Heart right ventricle (tissue), 16 donors: ENCODE measurements at regions not wholly inside any gene's neighbourhood (a gene's known extent, or its start where the extent isn't known, plus 50 kb on each side); places are given as distances from the start of the nearest gene placed in this dataset.

Source experiments
- ATAC-seq, 8 donors: fragments of 200-7000 bp; cut with Tn5 transposase; one replicate each; pipeline ENCODE4 v1.9.1; 2020; ENCODE audit warnings: mild to moderate bottlenecking in 8 of 8, moderate library complexity in 8 of 8, moderate number of reproducible peaks in 1 of 8
- DNase-seq, 2 donors: peaks; one replicate each; pipeline ENCODE4 v3.0.0-alpha.2; 2020
- H3K27ac ChIP-seq, 10 donors: fragments of 200-600 bp; sonication (generic) in 2 of 10; one replicate each; pipeline versions ENCODE4 v1.5.0 to v1.8.0; 2020 to 2022; ENCODE audit warnings: mild to moderate bottlenecking in 3 of 10
- H3K27me3 ChIP-seq, 7 donors: fragments of 200-600 bp; one replicate each; pipeline ENCODE4 v1.8.0; 2021 to 2022; ENCODE audit warnings: mild to moderate bottlenecking in 2 of 7
- H3K36me3 ChIP-seq, 9 donors: fragments of 200-600 bp; sonication (generic) in 1 of 9; one replicate each; pipeline versions ENCODE4 v1.5.0 to v1.8.0; 2020 to 2022; ENCODE audit warnings: mild to moderate bottlenecking in 2 of 9
- H3K4me1 ChIP-seq, 9 donors: fragments of 200-600 bp; sonication (generic) in 1 of 9; one replicate each; pipeline versions ENCODE4 v1.5.0 to v1.8.0; 2020 to 2022; ENCODE audit warnings: mild to moderate bottlenecking in 4 of 9
- H3K4me3 ChIP-seq, 10 donors: fragments of 200-600 bp; sonication (generic) in 2 of 10; one replicate each; pipeline versions ENCODE4 v1.5.0 to v1.8.0; 2020 to 2022; ENCODE audit warnings: mild to moderate bottlenecking in 7 of 10, moderate library complexity in 2 of 10
- H3K9me3 ChIP-seq, 11 donors: fragments of 200-600 bp in 10 of 11; sonication (generic) in 2 of 11; one replicate each; pipeline versions ENCODE4 v1.5.0 to v1.8.0; 2013 to 2022; ENCODE audit warnings: mild to moderate bottlenecking in 2 of 11, control low read depth in 1 of 11, moderate library complexity in 1 of 11
- CTCF ChIP-seq, 9 donors: fragments of 200-600 bp; sonication (generic) in 2 of 9; IDR thresholded peaks; one replicate each; pipeline versions ENCODE4 v1.5.0 to v1.8.0; 2021 to 2022; ENCODE audit warnings: antibody characterized with exemption in 9 of 9, mild to moderate bottlenecking in 5 of 9, moderate library complexity in 1 of 9
- WGBS, 2 donors: extraction: QIAGEN DNeasy Blood & Tissue Kit; methylation state at CpG; one replicate each; pipeline ENCODE4 v1.1.7; 2013; ENCODE audit warnings: inconsistent platforms in 1 of 2; 5-methylcytosine and 5-hydroxymethylcytosine counted together
- intact Hi-C, 10 donors: fragments of 100-400 bp; cut with DNase I; formaldehyde crosslinking; loops; one replicate each; pipeline versions ENCODE4 v1.11.1 to v1.14.2; 2022
- donor health status: Arrhythmogenic right ventricular cardiomyopathy.
- donor health status: ischemic (EF 13 %, LVEDD 7.1; RV severe dilation, severe dysfunction).
- donor health status: healthy with polysubstance abuse.
- donor health status: DM: no; HTN: yes; CAD: no.
- donor health status: DM: no; HTN: no; CAD: no.
- donor health status: ischemic (EF 25% LVEDD 6.9; RV normal size, moderate dysfunction).
- donor health status: ischemic (EF 25% LVEDD 5.7; RV mildly dilated, moderate dysfunction).
- donor health status: healthy.
- donor health status: DM: yes; HTN: yes; CAD: no.
- donor health status: Ischemic cardiomyopathy.
- donor health status: ischemic (EF 35%, LVEDD 5.7; RV mildly dilated, moderate dysfunction).
- donor health status: nonischemic (EF 11% LVEDD 7.7; RV severe dilation, severe dysfunction).
- donor health status: DM: yes; HTN: yes; CAD: no.
- donor health status: PGD.
- donor health status: ischemic (EF 29% LVEDD 5.4; RV normal size, mild dysfunction).
- donor health status: nonischemic (EF 23%, LVEDD 6.1; RV moderate dilation, normal function).

DNA sequence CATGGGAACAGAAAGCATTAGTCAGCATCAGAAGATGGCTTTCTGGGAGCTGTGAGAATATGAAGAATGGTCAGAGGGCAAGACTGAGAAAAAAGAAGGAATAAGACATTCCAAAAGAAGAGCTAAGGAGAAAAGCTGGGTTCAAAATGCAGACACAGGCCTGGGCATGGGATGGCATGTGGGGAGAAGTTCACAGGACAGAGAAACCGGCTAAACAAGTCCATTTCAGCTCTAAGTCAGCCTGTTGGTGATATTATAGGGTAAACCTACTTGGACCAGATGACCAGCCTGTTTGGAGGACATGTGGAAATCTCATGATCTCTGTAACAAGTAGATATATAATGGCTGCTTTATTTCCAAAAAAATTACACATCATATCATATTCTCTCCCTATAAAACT lies 91.7 kb upstream of the MEIS1 start:
- DNase-seq (no peak), ATAC-seq (no peak)
- Histone ChIP-seq H3K27me3 (peaks cover 0 to 7% (median 0%) of the 10 kb centered on the region in 7 donors), H3K4me3 (no peak overlapping the region), H3K4me1 (no peaks in the 10 kb centered on the region), H3K27ac (no peak overlapping the region), H3K36me3 (no peaks in the 10 kb centered on the region), H3K9me3 (peaks cover 0 to 12% (median 0%) of the 10 kb centered on the region in 11 donors)
- intact Hi-C loops = no loop called here
- TF ChIP-seq CTCF (IDR thresholded peaks at IDR 0.05) = no peak
- WGBS, 2 donors = 55 to 70% methylated on average over 1 of the region's 1 CpG

- Histone ChIP-seq H3K4me3 (no peak overlapping the region), H3K4me1 (no peaks in the 10 kb centered on the region), H3K9me3 (peaks cover 0 to 6% (median 0%) of the 10 kb centered on the region in 11 donors), H3K27ac (no peak overlapping the region), H3K36me3 (no peaks in the 10 kb centered on the region), H3K27me3 (peaks cover 0 to 7% (median 0%) of the 10 kb centered on the region in 7 donors)
- TF ChIP-seq CTCF (IDR thresholded peaks at IDR 0.05) = no peak
- WGBS, 2 donors = 67 to 71% methylated on average over 5 of the region's 5 CpGs
- ATAC-seq (no peak), DNase-seq (no peak)
- intact Hi-C loops = no loop called here
These were observed 94.4 kb upstream of the MEIS1 start for GRCh38 chr2:66340521-66340920.

DNA sequence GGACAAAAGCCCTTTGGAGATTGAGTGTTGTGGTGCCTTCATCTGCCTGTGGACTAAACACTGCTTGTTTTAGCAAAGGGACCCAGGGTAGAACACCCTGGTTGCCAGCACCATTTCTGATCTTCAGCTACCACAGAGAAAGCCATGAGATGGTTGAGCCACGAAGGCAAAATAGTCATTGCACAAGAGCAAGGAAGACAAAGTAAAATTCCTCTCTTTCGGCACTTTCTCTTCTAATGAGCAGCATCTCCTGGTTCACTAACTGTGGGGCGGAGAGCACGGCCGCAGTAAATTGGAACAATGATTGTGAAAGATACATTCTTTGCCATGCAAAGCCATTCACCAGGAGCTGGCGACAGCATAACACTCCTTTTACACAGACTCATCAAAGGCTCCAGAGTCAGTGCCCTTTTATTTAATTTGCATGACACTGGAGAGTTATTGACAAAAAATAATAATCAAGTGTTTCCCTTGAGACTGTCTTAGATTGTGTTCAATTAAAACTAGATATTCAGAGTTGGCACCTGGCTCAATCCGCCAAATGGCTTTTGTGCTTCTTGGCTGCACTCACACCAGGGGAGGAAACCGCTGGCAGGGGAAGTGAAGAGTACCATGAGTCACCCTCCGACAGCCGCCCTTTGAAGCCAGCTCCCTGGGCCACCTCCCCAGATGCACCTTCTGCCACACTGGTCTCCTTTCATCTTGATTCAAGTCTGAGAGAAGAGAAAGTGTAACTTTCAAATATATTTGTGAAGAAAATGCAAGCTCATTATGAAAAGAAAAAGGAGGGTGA lies 100.5 kb upstream of the MEIS1 start:
- Histone ChIP-seq H3K4me1 (no peaks in the 10 kb centered on the region), H3K9me3 (no peaks in the 10 kb centered on the region), H3K4me3 (no peak overlapping the region), H3K36me3 (no peaks in the 10 kb centered on the region), H3K27ac (no peak overlapping the region), H3K27me3 (peaks cover 0 to 7% (median 0%) of the 10 kb centered on the region in 7 donors)
- no peak for TF ChIP-seq CTCF (IDR thresholded peaks at IDR 0.05)
- no peak for DNase-seq
- intact Hi-C loops = no loop called here
- ATAC-seq = no peak
- WGBS, 2 donors = 74 to 81% methylated on average over 10 of the region's 10 CpGs

- Histone ChIP-seq H3K27me3 (peaks cover 0 to 7% (median 0%) of the 10 kb centered on the region in 7 donors), H3K9me3 (no peaks in the 10 kb centered on the region), H3K4me3 (no peak overlapping the region), H3K36me3 (no peaks in the 10 kb centered on the region), H3K4me1 (no peaks in the 10 kb centered on the region), H3K27ac (no peak overlapping the region)
- WGBS, 2 donors = 83 to 88% methylated on average over 5 of the region's 5 CpGs
- DNase-seq (no peak), ATAC-seq (no peak)
- no peak for TF ChIP-seq CTCF (IDR thresholded peaks at IDR 0.05)
- intact Hi-C loops = no loop called here
These were observed 103.7 kb upstream of the MEIS1 start for GRCh38 chr2:66331176-66331575.
